Medulla oblongata (tissue), 1 donor: ENCODE measurements at regions not wholly inside any gene's neighbourhood (a gene's known extent, or its start where the extent isn't known, plus 50 kb on each side); places are given as distances from the start of the nearest gene placed in this dataset.

Experiments used
- DNase-seq: peaks from one replicate; pipeline ENCODE4 v3.0.0-alpha.2; 2015; ENCODE audit errors: extremely low spot score

GRCh38 chr3:127483902-127484591 is 106.5 kb downstream of the TPRA1 start:
- no peak for DNase-seq

DNA sequence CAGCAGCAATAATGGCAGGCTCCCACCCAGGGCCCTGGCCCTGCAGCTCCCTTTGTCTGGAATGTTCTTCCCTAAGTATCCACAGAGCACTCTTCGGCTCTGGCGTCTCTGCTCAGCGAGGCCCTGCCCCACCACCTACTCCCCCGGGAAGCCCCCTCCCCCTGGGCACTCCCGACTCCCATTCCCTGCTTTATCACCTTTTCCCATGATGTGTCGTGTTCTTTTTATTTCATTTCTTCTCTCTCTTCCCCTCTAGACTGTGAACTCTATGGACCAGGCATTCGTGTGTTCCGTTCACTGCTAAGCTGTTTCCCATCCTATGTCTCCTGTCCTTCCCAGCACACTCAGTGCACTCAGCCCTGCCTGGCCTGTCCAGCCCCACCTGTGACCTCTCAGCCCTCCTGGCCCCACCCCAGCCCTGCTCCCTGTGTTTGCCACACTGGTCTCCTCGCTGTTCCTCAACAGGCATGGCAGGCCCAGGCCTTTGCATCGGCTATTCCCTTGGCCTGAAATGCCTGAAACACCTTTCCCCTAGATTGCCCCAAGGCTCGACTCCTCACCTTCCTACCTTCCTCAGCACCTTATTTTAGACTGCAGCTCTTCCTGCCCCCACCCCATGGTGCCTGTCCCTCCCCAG is 107.4 kb downstream of the TPRA1 start:
- no peak for DNase-seq

DNA sequence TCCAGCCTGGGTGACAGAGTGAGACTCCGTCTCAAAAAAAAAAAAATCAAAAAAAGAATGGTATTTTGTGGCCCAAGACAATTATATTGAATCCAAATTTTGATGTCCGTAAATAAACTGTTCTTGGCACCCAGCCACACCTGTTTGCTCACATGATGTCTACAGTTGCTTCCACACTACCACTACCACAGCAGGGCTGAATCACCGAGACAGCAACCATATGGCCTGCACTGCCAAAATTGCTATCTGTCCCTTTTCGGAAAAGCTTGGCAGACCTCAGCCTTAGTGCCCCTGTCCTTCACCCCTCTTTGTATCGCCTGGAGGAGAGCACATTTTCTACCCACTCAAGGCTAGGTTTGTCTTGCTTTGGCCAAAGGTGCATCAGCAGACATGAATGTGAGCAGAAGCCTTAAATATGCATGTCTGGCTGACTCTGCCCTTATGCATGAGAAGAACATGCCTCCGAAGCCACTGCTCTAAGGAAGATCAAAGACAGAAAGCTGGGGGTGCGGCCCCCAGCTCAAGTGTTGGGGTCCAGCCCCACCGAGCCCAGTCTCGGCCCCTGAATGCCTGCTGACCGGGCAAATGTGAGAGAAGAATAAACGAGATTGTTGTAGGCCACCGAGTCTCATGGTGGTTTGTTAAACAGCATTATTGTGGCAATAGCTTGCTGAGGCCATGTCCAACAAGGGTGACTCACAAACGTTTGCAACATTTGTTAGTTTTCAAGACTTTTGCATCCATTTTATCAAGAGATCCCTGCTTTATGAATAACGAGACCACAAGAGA is 108.1 kb downstream of the TPRA1 start:
- DNase-seq = no peak

DNA sequence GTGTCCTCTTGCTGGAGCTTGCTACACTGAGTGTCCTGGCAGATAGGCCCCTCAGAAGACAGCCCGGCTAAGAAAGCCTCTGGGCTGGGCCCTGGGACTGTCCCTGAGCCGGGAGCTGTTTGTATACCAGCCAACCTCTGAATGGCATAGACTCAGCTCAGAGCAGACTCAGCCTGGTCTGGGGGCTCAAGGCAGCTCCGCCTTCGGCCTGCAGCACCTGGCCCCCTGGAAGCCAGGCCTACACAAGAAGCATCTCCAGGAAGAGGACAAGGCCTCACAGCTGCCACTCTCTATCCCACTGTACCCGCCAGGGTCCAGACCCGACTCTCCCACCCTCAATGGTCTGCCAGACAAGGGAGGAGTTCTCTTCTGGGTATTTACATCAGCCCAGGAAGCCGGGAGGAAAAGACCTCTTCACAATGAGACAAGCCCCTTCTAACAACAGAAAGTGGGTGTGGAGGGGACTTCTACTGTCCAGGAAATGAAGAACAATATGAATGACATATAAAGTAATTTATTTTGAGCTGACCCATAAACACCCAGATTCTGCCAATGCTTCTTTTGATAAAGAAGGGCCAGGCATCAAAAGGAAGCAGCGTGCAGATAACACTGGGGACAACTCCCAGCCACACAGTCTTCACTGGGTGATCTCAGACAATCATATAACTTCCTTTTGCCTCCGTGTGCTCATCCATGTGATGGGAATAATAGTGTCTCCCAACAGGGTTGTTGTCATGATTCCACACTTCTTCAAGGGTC is 110.2 kb downstream of the TPRA1 start:
- DNase-seq = no peak

DNA sequence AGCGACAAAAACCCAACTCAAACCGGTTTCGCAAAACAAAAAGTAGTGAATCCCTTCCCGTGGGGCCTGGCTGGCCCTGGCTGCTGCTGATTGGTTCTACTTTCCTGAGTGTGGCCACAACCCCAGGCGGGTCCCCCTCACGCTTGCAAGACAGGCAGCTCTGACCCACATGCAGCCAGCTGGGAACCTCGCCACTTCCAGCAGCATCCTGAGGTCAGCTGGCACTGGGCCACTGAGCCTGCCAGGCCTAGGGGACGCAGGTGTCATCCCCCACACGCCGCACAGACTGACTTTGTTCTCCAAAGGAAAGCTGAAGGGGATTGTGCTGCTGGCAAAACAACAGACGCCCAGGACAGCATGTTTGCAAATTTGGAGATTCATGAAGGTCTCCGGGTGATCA is 111.1 kb downstream of the TPRA1 start:
- DNase-seq = peak; percentile 20

DNA sequence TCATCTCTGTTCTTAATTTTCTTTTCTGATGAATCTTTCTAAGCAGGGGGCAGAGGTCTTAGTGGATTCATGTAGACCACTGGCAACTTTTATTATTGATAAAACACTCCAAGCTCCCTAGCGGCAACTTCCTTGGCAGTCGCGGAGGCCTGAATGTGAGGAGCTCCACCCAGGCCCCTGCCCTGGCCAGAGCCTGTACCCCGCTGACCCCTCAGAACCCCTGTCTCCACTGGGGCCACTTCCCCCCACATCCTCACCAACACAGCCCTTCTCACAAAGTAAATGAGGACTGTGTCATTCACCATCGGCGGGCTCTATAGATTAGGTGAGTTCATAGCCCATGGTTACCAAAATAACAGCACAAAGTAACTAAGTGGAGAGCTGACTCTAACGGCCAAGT is 111.6 kb downstream of the TPRA1 start:
- DNase-seq = no peak

- DNase-seq = no peak
Observed at GRCh38 chr3:127477396-127477795, 113.1 kb downstream of the TPRA1 start.

DNA sequence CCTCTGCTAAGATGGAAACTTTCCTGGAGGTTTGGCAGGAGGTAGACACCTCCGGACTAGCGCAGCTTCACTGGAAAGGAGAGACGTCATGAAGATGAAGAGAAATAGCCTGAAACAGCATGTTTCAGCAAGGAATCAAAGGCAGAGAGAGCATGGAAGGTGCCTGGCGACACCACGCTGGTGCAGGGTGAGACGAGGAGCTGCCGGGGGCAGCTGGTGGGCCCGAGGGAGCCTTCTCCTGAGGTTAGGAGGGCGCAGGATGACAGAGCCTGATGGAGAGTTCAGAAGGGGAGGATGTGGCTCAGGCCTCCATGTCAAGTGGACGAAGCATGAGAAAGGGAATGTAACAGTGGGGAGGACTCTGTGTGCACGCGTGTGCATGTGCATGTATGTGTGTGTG is 113.6 kb downstream of the TPRA1 start:
- DNase-seq = no peak

GRCh38 chr3:127475975-127476705 is 114.4 kb downstream of the TPRA1 start:
- DNase-seq = no peak

GRCh38 chr3:127475391-127475790 is 115.1 kb downstream of the TPRA1 start:
- no peak for DNase-seq

GRCh38 chr3:127473244-127474024 is 117.1 kb downstream of the TPRA1 start:
- DNase-seq = no peak

DNA sequence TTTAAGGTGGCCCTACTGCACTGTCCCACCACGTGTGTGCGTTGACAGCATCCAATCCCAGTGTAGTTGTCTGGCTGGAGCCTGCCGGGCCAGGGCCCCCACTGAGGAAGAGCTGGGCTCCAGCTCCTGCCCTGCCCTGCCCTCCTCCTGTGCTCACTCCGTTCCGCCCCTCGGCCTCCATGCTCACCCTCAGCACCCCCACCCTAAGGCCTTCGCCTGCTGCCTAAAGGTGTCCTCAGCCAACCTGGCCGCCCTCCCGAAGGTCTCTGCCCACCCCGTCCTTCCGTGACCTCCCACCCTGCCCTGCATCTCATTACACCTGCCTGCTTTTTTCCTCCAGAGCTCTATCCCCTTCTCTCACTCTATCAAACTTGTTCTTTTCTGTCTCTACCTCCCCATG is 118.0 kb downstream of the TPRA1 start:
- DNase-seq = no peak

GRCh38 chr3:127471142-127471541 is 119.4 kb downstream of the TPRA1 start:
- DNase-seq = no peak

DNA sequence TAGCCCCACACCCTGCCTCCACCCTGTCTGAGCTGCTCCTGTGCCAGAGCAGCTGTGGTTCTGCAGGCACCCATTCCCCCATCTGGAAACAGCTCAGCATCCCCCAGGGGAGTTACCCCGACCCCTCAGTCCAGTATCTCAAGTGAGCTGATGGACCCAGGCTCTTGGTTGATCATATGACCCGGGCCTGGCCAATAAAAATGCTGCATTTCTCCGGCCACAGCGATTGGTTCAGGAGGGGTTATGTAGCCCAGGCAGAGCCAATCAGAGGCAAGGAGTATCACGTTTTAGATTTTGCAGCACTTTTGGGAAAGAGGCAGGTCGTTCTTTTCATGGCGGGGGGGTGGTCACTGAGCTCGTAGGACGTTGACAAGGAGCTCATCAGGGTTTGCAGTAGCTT is 120.8 kb downstream of the TPRA1 start:
- DNase-seq = no peak

DNA sequence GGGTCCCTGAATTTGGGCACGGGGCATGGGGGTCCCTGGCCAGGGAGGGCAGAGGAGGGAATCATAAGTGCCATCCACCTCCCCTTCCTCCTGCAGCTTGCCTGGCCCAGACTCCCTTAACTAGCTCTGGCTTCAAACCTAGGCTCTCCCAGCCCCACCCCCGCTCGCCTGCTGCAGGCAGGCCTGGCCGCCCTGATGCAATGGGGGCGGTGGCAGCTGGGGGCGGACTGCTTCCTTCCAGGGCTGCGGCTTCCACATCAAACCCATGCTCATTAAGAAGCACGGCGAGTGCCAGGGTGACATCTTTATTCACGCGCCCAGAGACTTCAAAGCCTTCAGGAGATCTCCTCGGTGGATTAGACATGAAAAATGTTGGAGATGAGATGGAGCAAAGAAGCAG is 123.1 kb downstream of the TPRA1 start:
- DNase-seq = no peak

DNA sequence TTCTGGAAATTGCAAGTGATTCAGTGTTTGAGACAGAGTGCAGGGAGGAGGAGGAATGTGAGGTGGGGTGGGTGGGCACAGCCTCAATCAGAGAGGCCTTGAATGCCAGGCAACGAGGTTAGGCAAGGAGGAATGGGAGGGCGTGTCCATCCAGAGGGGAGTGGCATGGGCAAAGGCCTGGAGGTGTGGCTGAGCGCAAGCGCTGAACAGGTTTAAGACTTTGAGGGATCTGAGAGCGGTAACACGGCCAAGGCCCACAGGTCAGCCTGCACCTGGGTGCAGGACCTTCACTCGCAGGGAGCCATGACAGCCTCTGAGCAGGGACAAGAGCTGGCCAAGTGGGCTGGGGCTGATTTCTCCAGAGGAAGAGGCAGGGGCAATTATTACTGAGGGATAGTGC is 125.9 kb downstream of the TPRA1 start:
- DNase-seq = no peak

DNA sequence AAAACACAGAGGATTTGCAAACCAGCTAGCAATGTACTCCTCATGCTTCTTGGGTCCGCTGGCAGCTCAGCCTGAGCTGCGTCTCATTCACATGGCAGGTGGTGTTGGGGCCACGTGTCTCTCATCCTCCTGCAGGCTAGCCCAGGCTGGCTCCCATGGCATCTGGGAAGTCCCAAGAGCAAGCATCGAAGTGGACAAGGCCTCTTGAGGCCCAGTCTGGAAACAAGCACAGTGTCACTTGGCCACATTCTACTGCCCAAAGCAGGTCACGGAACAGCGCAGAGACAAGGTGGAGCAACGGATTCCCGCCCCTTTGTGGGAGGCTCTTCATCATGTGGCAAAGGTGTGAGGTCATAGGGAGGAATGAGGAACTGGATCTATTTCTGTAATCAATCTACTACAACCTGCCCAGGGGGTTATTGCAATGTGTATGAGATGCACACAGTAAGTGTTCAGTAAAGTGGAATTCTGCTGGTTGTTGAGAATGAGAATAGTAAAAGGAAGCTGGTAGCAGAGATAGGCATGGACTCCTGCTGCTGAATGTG is 128.3 kb downstream of the TPRA1 start:
- DNase-seq = no peak

- DNase-seq = no peak
Observed at GRCh38 chr3:127461286-127461910, 129.1 kb downstream of the TPRA1 start.

DNA sequence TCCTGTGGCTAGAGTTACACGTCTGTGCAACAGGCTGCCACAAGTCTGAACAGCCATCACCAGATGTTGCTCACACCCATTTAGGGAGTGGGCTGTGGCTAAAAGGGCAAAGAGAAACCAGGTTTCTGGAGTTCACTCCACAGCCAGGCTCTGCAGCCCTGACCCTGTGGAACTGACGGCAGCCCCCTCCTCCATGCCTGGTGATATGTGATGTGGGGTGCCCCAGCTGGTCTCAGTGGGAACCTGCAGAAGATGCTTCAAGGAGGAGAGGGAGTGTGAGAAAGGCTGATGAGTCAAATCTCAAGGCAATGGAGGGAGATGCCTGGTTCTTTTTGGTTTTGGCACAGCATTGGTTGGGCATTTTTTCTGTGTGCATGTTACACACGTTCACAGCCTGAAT is 130.6 kb downstream of the TPRA1 start:
- no peak for DNase-seq
